NCI-H226 (cell line): ENCODE measurements at regions not wholly inside any gene's neighbourhood (a gene's known extent, or its start where the extent isn't known, plus 50 kb on each side); places are given as distances from the start of the nearest gene placed in this dataset.
"Not testable (repeated sequence)": the region's sequence is repeated elsewhere in the genome, so short reads cannot be mapped to it uniquely, and the experiment has no call there.

Source experiments
- DNase-seq: peaks from one replicate; pipeline ENCODE4 v3.0.0-alpha.2; 2015

- DNase-seq = no peak
Measured at GRCh38 chr10:93222211-93222754, 148.6 kb downstream of the CYP26A1 start.

- no peak for DNase-seq
Measured at GRCh38 chr10:93222876-93223275, 149.2 kb downstream of the CYP26A1 start.

GRCh38 chr10:93223336-93223735, 149.6 kb downstream of the CYP26A1 start:
- DNase-seq = no peak

DNA sequence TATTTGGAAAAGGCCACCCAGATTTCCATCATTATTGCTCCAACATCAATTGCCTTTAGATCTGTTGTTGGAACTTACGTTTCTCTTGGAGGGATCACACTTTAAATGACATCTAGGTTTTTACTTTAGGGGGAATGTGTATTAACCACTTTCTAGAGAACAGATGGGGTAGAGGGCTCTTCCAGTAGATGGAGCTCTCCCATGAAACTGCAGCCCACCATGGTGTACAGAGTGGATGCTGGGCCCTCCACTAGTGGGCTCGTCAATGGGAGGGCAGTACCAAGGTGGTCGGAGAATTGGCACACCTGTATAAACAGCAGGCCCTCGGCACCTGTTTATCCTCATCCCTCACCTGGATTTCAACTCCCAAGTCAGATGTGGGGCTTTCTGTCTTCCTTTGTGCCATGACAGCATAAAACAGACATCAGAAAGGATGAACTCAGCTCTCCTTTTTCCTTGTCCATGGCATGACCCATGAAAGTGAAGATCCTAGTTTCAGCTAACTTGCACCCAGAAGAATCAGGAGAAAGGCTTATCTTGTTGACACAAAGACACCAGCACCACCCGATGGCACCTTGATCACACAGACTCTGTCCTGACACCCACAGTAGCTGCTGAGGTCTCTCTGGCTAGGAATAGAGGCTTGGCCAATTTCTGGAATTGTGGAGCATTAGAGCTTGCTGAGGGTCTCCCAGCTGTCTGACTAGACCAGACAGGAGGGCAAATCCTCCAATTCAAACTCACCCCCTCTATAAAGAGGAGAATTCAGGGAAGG, 150.5 kb downstream of the CYP26A1 start:
- DNase-seq = no peak

- no peak for DNase-seq
Measured at GRCh38 chr10:93225938-93226337, 152.2 kb downstream of the CYP26A1 start.

DNA sequence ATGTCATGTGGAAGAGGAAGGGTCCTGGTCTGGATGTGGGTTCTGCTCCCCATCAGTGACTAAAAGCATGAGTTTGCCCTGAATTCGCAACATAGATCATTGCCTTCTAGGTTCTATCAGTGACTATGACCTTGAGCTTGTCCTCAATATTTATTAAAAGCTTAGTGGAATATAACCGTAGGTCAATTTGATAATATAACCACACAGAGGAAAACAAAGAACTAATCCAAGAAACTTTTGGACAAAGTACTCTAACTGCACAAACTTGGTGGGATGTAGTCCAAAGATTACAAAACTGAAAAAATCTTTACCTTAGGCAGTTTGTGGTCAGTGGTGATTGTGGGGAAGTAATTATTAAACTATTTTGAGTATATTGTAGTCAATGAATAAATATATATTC, 152.9 kb downstream of the CYP26A1 start:
- no peak for DNase-seq

GRCh38 chr10:93230596-93230995, 156.9 kb downstream of the CYP26A1 start:
- DNase-seq = not testable (repeated sequence)

- DNase-seq = not testable (repeated sequence)
Measured at GRCh38 chr10:93232159-93232558, 158.5 kb downstream of the CYP26A1 start.

- not testable (repeated sequence) for DNase-seq
Measured at GRCh38 chr10:93234940-93235339, 161.2 kb downstream of the CYP26A1 start.

DNA sequence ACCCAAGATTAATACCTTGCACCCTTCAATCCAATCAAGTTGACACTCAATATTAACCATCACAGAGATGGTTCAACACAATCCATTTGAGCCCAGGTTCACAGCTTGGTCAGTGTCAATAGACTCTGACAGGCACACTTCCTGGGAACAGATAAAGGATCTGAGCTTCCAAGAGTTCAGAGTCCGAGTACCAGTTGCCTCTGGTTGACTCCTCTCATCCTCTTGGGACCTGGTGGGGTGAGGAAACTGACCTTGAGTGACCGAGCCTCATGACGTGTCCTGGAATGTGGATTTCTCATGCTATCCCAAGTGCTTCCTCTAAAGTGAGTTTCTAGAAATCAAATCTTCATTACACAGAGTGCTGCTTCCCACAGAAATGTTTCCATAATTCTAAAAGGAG, 162.0 kb downstream of the CYP26A1 start:
- no peak for DNase-seq

- DNase-seq = no peak
Measured at GRCh38 chr10:93236393-93237040, 162.8 kb downstream of the CYP26A1 start.

GRCh38 chr10:93245147-93245546, 171.5 kb downstream of the CYP26A1 start:
- no peak for DNase-seq

DNA sequence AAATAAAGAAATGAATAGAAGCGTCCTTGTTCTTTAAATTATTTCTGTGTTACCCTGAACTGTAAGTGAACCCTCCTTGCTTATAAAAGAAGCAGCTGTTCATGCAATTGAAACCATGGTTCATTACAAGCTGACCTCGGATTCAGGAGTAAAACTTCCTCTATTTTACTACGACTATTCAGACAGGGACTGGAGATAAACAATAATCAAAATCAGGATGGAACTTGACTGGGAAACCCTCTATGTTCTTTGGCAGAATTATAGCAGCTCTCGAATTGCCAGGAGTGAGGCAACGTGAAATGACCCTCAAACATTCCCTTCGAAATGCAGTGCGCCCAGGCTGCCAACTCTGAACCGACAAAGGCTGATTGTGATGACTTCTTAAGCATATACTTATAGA, 172.1 kb downstream of the CYP26A1 start:
- DNase-seq = no peak

DNA sequence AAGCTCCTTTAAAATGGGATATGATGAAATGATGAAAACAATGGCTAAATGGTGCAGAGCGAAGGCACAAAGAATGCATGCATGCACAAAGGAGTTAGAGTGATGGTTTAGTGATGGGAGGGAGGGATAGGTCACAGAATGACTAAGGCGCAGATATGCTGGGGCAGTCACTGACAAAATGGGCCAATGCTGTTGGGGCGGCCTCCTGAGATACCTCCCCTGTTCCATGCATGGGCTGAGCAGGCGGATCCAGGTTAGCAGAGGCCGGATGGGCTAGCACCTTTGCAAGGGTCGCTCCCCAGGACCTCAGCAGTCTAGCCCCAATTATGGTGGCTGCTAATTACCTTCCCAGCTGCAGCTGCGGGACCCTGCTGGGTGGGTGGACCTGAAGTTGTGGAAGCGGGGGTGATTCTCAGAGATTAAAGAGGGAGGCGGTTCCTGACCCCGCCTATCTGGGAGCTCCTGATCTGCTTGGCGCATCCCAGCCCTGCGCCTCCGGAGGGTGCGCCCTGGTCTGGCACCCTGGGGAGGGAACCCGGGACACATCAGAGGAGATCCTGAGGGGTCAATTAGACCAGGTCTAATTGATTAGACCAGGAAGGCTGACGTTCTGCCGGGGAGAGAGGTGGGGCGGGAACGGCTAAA, 175.0 kb downstream of the CYP26A1 start:
- DNase-seq = no peak

DNA sequence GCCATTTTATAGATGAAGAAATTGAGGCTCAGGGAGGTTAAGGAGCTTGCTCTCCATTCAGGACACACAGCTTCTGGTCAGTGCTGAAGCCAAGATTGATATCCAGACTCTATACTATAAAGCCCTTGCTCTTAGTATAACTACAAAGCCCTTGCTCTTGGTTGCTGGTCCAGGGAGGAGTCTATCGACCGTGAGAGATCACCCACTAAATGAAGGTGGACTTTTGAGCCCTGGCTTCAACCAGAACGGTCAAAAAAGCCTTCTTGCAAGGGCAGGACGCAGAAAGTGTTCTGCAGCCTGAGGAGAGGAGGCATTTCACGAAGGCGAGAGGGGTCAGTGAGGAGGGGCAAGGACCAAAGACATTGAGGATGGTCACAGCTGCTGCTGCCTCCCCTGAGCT, 176.3 kb downstream of the CYP26A1 start:
- DNase-seq = no peak

DNA sequence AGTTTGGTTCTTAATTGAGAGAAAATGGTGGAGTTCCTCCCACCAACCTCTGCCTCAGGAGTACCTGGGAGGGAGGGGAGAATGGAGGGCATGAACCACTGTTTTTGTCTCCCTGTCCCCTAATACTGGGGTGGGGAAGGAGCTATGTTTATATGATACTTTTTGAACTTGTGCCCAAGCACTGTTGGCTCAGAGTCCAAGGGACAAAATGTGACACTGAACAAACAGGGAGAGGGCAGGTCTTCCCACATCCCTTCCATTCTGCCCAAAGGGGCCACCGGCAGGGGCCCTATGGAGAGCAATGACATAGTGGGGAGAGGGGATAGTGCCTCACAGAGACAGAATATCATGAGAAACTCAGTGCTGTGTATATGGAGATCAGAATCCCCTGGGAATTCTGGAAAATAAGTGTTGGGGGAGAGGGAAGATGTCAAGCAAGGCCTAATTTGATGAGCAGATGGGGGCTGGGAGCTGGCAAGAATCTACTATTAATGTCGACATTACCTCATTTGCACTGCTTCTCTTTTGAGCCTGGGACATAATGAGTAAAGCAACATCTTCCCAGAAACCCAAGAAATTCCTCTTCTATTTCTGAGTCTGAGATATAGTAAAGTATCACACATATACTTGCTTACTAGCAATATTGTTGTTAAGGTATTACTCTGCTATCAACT, 180.6 kb downstream of the CYP26A1 start:
- DNase-seq = no peak

DNA sequence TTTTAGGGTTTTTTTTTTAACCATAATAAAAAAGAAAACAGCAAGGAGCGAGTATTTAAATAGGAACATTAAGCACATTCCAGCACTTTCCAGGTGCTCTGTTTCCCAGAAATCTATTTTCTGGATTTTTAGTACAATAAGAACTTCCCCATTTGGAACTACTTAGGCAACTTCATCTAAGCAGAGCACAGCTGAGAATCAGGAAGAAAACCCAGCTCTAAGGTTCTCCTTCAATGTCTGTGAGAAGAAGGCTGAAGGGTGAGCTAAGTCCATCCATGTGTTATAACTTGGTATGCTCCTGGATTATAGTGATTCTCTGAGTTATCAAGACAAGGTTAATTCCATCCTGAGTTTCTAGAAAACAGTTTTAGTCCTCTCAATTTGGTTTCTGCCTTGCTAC, 181.9 kb downstream of the CYP26A1 start:
- no peak for DNase-seq
